GM06990 (cell line): ENCODE measurements at regions not wholly inside any gene's neighbourhood (a gene's known extent, or its start where the extent isn't known, plus 50 kb on each side); places are given as distances from the start of the nearest gene placed in this dataset.

Experiments used
- DNase-seq: peaks from one replicate; pipeline ENCODE4 v3.0.0-alpha.2; 2011; ENCODE audit not compliant: insufficient read length; ENCODE audit errors: extremely low read depth
- H3K27me3 ChIP-seq: replicated peaks from 2 replicates; pipeline ENCODE4 v1.6.0; 2011; ENCODE audit warnings: low read length; ENCODE audit not compliant: control insufficient read depth, insufficient read depth
- H3K36me3 ChIP-seq: 2 replicates; pipeline ENCODE4 v1.5.1; 2011; ENCODE audit warnings: low read length; ENCODE audit not compliant: control insufficient read depth, insufficient read depth
- H3K4me3 ChIP-seq: replicated peaks from 2 replicates; pipeline ENCODE4 v1.5.1; 2011; ENCODE audit warnings: low read depth, mild to moderate bottlenecking, control low read depth, low read length
- CTCF ChIP-seq: IDR thresholded peaks from 2 replicates; pipeline ENCODE4 v1.5.1; 2011; ENCODE audit warnings: low read length, control low read depth, mild to moderate bottlenecking, inconsistent platforms; ENCODE audit not compliant: insufficient read depth, poor library complexity, severe bottlenecking

GRCh38 chr20:58162986-58163385, 65.5 kb downstream of the ANKRD60 start:
- DNase-seq, result no peak
- Histone ChIP-seq H3K36me3 (no peaks in the 10 kb centered on the region), H3K4me3 (no peak overlapping the region), H3K27me3 (no peaks in the 10 kb centered on the region; the same call in 1 of the 2 replicates)
- TF ChIP-seq CTCF, result no peak

- no peak for DNase-seq
- Histone ChIP-seq H3K36me3 (no peaks in the 10 kb centered on the region), H3K4me3 (no peak overlapping the region), H3K27me3 (peaks cover 2% of the 10 kb centered on the region; the same call in 1 of the 2 replicates)
- no peak for TF ChIP-seq CTCF
These were observed 67.3 kb downstream of the ANKRD60 start for GRCh38 chr20:58161192-58161591.

GRCh38 chr20:58160451-58161061, 67.9 kb downstream of the ANKRD60 start:
- no peak for TF ChIP-seq CTCF
- no peaks in the 10 kb centered on the region for H3K36me3 ChIP-seq
- no peak overlapping the region for H3K4me3 ChIP-seq
- no peak for DNase-seq
- peaks cover 4% of the 10 kb centered on the region for H3K27me3 ChIP-seq

- peaks cover 4% of the 10 kb centered on the region for H3K27me3 ChIP-seq
- H3K36me3 ChIP-seq, result no peaks in the 10 kb centered on the region
- TF ChIP-seq CTCF, result peak; percentile 16
- no peak overlapping the region for H3K4me3 ChIP-seq
- no peak for DNase-seq
These were observed 73.1 kb downstream of the ANKRD60 start for GRCh38 chr20:58155148-58155925.

GRCh38 chr20:58154113-58154512, 74.3 kb downstream of the ANKRD60 start:
- no peak overlapping the region for H3K4me3 ChIP-seq
- DNase-seq, result no peak
- no peak for TF ChIP-seq CTCF
- no peaks in the 10 kb centered on the region for H3K36me3 ChIP-seq
- H3K27me3 ChIP-seq, result peaks cover 4% of the 10 kb centered on the region
